ENCODE measurements at regions not wholly inside any gene's neighbourhood (a gene's known extent, or its start where the extent isn't known, plus 50 kb on each side); places are given as distances from the start of the nearest gene placed in this dataset.

DNA sequence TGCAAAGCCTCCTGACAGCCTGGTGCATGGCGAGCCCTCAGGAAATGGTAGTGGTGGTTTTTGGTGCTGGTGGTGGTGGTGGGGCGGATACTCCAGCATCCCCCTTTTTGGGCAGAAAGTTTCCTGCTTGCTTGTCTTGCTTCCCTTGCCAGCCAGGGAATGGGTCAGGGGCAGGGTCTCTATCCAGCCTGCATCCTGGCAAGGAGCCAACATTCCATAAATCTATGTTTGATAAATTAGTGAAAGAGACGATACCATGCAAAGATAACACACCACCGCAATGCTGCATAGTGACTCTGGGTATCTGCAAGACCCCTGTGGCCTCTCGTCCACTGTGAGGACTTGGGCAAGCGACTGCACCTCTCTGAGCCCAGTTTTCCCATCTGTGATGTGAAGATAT, 246.2 kb downstream of the LRFN2 start:
- no peak for DNase-seq

DNA sequence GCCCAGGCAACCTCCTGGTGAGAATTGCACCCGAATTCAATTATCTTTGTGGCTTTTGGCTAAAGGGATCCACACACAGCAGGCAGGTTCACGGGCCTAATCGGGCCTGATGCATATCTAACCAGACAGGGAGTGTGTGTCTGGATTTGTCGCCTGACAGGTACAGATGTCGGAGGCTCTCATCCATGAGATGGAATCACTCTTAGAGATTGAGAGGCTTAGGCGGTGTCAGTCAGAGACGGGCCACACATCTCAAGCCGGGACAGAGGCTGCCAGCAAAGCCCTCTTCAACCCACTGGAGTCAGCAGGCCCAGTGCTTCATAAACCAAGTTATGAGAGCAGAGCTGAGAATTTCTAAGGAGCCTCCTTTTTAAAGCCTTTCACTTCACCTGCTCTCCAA, 247.0 kb downstream of the LRFN2 start:
- DNase-seq = peak; percentile 24

DNA sequence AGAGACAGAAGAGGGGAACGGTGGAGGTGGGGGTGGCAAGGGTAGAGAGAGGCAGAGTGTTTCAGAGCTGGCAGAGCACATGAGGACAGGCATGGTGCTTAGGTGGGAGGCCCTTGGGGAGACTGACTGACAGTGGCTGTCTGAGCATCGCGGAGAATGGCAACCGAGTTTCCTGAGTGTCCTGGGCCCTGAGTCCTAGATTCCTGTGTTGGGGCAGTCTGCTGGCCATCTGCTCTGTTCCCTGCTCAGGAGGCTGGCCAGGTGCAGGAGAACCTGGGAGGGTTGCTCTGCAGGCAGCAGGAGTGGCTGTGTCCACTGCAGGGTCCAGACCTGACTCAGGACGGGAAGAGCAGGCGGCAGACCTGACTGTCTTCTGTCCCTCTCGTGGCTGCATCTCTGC, 248.9 kb downstream of the LRFN2 start:
- DNase-seq = no peak

DNA sequence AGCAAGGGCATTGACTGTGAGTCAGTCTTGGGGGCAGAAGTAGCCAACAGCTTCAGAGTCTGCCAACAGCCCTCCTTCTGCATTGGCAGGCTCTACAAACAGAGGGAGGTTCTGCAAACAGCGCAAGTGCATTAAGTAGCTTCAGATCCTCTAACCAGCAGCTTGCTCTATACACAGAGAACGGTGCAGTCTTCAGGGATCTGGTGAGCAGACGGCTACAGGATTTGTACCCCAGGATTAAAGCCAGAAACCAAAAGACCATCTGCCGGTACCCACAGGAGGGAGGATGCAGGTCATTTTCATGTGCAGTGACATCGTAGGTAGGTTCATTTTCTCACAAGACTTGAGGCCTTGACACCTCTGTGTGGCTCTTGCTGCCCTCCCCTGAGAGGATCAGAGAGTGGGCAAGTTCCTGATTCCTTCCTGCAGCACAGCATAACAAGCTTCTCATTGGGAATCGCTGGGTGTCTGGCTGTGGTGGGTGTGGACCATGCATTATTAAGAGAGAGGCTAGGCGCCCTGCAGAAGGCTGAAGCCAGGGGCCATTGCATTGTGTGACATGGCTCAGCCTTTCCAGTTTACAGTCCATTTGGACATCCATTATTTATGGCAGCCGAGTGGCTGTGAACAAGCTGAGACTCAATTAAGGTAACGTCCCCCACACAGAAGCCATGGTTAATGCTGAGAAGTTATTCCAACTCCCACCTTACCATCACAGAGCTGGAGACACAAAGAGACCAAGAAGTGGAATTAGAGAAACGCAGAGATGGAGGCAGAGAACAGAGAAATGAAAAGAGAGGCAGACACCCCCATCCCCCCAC, 250.0 kb downstream of the LRFN2 start:
- peak; percentile 11 for DNase-seq

DNA sequence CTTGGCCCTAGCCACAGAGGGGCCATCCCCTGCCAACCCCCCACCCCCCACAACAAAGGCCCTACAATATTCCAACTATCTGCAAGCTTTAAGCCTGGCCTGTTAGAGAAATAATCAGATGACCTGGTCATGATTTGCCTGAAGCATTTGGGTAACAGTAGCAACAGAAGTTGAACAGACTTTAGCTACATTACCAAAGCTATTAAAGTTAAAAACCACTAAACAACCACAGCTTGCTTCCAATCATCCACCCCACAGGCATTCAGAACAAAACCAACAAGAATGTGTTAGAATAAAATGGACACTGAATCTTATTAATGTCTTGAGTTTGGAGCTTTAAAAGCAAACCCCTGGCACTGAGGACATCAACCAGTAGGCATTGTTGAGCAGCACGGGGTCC, 250.9 kb downstream of the LRFN2 start:
- DNase-seq = no peak

DNA sequence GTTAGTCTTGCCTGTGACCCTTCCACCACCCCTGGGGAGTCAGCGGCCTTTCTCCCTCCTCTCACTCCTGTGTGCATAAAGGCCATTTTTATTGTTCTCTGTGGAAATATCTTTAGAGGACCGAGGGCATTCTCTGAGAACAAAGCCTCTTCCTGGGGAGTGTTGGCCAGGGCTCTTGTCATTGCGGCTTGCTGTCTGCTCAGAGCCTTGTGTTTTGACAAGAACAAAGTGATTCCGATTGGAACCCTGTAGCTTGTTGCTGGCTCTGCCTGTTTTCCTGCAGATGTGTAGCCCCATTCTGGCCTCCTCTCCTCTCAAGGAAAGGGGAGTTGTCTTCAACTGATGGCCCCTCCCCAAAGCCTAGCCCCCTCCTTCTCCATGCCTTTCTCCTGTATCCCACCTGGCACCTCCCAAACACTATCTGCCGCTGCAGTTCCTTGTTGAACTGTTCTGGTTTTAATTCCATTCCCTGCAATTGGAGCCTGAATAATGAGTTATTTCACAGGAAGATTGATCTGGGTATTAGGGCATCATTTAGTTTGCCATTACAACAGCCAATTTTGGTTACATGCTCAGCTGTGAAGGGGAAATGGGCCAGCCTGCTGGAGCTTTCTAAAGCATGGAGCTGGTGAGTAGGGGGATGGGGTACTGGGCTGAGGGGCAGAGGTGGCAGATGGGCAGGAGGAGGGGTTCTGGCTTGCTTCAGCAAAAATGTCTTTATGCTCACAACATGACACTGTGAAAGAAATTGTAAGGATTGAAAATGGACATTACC, 252.5 kb downstream of the LRFN2 start:
- peak; percentile 33 for DNase-seq

DNA sequence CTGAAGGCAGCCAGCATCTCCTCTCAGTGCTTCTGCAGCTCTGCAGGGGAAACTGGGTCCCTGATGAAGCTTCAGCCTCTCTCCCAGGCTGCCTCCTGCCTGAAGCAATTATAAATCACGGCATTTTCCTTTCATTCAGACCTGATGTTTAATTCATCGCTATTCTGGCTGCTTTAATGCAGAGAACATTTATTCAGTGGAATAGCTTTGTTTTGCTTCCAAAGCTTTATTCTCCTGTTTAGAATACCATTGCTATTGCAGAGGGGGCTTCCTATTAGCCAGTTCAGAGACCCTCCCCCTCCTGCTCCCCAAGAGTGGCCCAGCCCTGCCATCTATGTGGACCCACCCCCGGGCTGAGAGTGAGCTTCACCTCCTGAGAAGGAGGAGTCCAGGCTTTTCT, 255.6 kb downstream of the LRFN2 start:
- no peak for DNase-seq

DNA sequence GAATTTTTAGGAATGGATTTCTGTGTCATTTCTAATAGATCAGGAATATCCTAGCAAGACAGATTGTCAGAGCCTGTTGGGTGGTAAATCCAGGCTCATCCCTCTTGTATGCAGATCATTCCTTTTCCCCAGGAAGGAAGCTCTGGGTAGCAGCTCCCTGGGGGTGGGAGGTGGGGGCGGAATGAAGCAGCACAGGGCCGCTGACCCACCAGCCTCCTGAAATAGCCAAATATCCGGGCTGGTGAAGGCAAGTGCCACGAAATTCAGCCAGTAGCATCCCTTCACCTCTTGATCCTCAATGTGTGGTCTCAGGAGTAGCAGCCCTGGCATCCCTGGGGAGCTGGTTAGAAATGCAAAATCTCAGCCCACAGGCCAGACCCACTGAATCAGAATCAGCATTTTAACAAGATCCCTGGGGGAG, 256.9 kb downstream of the LRFN2 start:
- no peak for DNase-seq

DNA sequence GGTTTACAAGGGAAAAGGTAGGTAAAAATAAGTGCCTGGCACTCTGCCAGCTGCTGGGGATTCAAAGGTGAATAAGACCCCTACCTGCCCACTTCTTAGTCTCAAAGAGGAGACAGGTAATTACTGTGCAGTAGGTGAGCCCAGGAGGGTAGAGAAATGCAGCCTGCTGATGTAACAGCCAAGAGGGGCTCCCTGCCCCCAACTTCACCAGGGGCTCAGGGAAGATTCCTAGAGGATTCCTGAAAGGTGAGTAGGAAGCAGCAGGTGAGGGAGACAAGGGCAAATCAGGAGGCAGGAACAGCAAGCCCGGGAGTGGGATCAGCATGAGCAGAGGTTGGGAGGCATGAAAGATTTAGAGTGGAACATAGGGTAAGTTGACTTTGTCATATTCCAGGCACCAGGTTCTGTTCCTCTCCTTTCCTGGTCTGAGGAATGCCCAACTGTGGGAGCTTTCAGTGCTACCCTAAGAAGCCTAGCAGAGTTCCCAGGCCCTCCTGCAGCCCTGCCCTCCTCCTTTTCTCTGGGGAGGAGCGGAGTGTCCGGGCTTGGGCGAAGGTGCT, 258.1 kb downstream of the LRFN2 start:
- DNase-seq = no peak

DNA sequence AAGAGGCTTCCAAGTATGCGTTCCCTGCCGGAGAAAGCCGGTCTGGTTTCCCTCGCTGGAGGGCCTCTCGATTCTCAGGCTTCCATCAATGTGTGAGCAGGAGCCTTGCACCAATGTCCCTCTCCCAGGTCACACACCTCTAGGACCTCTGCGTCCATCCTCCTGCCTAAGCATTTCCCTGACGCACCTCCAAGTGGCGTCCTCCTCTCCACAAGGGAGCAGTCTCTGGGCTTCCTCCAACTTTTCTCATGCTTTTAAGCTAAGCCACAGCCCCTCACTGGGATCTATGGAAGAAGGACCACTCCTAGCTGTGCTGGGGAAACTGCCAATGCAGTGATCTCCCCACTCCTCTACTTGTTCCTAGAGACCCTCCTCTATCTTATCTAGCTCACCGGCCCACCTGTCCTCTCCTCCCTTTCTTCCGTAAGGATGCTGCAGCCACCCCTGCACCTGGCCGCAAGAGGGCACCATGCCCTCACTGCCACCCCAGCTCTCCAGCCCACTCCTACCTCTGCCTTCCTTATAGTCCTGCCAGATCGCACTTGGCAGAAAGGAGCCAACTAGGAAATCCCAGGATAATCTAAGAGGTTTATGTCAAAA, 258.7 kb downstream of the LRFN2 start:
- DNase-seq = peak; percentile 49

DNA sequence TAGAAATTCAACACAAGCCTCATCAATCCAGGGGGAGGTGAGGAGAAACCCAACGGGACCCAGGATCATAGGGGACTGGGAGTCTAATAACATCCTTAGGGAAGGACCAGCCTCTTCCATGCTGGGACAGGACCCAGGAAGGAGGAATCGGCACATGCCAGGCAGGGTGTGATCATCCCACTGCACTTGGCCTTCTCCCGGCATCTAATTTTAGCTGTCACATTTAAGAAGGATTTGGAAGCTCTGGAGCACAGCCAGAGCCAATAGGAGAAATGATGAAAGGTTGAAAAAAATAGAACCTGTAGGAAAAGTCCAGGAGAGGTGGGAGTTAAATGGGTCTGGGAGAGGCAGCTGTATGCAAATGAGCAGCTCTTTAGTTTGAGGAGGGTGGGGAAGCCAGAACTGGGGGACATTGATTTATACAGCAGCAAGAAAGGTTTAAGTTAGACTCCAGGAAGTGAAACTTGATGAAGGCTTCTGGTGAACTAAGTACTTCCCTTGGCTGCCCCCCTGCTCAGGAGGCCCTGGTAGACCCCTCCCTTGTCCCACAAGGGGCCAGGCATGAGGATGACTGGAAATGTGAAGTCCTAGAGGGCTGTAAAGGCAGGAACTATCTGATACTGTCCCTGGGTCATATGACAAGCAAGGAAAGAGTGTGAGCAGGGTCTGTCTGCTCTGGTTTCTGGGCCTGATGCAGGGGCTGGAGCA, 260.3 kb downstream of the LRFN2 start:
- DNase-seq = no peak

DNA sequence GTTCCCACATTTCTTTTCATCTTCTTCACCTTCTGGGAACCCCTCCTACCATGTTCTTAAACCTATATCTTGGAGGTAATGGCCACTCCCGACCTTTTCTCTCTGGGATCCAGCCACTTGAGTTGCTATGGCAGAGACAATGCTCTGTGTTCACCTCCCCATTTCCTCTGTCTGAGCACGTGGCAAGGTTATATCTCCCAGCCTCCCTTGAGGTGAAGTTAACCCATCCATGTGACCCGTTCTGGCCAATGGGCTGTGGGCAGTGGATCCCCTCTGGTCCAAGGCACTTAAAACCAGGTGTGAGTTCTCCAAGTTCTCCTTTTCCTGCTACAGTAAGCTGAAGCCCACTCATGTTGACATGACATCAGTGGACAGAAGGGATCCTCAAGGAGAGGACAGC, 261.4 kb downstream of the LRFN2 start:
- no peak for DNase-seq

DNA sequence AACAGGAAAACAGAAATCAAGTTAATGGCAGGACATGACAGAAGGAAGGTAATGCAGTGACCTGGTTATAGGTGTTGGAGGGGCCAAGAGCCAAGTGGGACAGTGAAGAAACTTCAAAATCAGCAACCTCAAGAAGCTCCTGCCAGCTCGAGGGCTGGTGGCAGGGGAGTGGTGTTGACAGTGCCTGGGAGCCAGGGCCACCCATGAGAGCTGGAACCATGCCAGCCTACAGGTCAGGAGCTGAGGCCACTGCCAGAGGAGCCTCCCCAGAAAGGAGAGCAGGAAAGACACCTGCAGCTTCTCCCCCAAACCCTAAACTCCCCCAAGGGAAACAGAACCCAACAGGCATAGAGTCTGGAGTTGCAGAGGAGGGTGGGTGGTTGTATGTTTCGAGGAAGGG, 262.1 kb downstream of the LRFN2 start:
- no peak for DNase-seq

DNA sequence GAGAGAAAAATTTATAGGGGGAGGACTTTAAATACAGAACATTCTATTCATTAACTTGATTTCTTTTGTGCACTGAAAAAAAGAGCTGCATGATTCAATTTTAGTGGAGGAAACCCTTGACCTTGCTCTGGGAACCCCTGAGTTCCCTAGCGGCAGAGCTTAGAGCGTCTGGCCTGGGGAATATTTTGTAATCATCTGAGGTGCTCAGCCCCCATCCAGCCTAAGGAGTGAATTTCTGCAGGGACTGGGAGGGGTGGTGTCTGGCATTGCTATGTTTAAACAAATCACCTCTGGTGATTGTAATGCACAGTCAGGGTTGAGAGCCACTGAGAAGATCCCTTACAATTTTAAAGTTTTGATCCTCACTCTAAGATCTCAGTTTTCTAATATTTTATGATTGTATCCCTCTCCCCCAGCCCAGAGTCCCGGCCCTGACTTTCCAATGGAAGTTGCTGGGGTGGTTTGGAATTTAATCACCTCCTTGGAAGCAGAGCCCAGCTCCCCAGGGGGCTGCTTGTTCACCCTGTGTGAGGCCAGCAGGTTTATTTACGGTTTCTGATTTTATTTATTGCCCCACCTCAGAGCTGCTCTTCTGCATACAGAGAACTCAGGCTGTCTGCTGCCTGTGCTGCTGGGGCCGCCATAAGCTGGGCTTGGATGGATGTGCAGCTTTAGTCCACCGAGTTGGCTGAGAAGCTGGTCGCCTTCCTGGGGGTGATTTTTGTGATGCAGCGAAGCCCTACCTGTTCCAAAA, 263.1 kb downstream of the LRFN2 start:
- no peak for DNase-seq

DNA sequence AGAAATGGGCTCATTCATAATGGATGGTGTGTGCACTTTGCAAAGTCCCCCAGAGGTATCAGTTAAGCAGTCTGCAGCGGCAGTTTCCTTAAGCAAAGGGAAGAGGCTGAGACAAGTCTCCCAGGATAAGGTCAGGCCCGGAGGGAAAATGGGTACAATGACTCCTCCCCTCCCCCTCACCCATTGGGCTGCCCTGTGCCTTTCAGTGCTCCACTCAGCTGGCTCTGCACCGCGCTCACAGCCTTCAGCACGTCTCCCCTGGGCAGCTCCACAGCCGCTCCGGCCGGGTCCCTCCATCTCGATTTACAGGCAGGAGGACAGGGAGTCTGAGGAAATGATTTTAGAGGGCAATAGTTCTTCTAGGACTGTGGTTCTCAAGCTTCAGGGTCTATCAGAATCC, 264.8 kb downstream of the LRFN2 start:
- DNase-seq = no peak

DNA sequence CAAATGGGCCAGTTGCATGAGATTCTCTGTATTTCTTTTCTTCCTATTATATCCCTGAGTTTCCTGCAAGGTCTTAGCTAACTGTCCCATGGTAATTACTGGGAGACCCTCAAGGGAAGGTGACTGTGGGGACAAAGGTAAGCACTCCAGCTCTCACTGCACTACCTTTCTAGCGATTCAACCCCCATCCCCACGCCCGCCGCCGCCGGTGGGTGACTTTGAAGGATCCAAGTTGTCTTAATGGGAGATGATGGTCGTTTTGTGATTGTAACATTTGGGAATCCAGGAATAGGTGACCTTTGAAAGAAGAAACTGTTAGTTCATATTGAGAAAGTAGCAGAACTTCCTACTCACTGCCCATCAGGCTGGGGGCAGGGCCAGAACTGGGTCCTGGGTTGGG, 265.5 kb downstream of the LRFN2 start:
- DNase-seq = no peak

DNA sequence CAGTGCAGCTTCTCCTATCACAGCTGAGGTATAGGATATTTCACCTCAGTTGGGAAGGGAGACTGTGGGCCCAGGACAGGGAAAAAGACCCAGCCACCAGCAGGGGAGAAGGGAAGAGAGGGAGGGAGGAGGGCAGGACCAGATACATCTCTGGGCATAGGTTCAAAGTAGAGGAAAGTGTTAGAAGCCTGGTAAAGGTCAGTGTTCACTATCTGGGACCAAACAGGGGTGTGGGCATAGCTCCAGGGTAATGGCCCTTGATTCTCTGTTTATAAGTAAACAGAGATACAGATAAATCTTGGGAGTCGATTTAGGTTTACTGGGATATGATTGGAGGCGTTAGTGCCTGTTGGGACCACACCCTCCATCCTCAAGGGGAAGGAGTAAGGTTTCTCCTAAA, 266.2 kb downstream of the LRFN2 start:
- no peak for DNase-seq

DNA sequence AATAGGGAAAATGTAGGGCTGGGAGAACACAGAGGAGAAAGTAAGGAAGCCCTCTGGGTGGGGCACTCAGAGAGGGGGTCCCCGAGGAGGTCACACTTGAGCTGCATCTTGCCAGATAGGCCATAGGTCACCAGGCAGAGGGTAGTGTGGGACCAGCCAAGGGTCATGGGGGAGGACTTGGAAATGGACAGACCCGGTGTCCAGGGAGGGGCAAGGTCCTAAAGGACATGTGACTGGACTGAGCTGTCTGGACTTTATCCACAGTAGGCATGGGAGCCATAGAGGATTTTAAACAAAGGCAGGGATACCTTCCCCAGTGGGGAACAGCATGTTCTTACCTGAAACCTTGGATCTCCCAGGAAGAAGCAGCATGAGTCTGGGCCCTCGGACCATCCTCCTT, 266.7 kb downstream of the LRFN2 start:
- no peak for DNase-seq

DNA sequence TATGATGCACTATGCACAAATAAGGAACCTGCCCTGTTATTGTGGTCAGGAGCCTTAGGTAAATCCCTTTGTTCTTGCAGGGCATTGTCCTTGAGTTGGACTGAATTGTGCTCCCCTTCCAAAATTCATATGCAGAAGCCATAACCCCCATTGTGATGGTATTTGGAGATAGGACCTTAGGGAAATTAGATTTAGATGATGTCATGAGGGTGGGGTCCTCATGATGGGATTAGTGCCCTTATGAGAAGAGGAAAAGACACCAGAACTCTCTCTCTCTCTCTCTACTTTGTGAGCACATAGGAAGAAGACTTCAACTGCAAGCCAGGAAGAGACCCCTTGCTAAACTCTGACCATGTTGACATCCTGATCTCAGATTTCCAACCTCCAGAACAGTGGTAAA, 268.0 kb downstream of the LRFN2 start:
- no peak for DNase-seq

DNA sequence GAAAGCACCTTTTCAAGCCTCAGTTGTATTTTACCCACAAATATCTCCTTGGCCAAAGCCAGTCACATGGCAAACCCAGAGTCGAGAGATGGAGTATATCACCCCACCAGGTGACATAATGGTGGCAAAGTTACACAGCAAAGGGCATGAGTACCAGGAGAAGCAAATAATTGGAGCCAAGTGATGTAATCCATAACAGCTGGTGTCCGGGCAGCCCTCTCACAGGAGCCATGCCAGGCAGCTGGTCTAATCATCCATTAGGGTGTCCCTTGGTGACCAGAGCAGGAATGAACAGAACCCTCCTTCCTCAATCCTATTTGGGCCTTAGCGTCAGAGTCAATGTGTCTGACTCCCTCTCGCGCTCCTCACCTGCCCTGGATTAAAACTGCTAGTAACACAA, 272.1 kb downstream of the LRFN2 start:
- DNase-seq = no peak

DNA sequence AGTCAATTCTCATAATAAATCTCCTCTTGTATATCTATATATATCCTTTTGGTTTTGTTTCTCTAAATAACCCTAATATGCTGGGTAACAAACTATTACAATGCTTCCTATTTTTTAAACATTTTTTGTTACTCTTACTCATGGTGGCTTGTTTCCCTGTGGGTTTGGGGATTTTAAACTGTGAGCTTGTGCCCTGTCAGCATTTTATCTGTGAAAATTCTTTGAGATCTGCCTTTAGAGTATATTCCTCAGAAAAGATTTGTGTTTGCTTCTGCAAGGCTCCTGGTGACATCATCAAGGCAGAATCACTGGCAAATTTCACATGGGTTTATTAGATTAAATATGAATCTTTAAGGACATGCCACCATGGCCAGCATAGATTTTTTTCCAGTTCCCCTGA, 273.6 kb downstream of the LRFN2 start:
- no peak for DNase-seq

All from NCI-H1694 treated with DMSO at 0.1 percent for 48 hours (cell line).